T-helper 2 cell treated with Interferon-gamma antibody and Interleukin-4, amounts not matched to agents 5 μg/mL and 100 μg/mL, for 36 hours (primary cell): ENCODE measurements at regions not wholly inside any gene's neighbourhood (a gene's known extent, or its start where the extent isn't known, plus 50 kb on each side); places are given as distances from the start of the nearest gene placed in this dataset.

Experiments
- DNase-seq: peaks from one replicate; pipeline ENCODE4 v3.0.0; 2021; ENCODE audit warnings: low spot score
- H3K27ac Mint-ChIP-seq: one replicate; pipeline ENCODE4 v1.8.0; 2021; ENCODE audit warnings: mild to moderate bottlenecking, mixed read lengths
- H3K27me3 Mint-ChIP-seq: one replicate; pipeline ENCODE4 v1.8.0; 2021; ENCODE audit warnings: low read depth, mixed read lengths
- H3K36me3 Mint-ChIP-seq: one replicate; pipeline ENCODE4 v1.8.0; 2021; ENCODE audit warnings: low read depth, mixed read lengths
- H3K4me1 Mint-ChIP-seq: one replicate; pipeline ENCODE4 v1.8.0; 2021; ENCODE audit warnings: low read depth, mixed read lengths
- H3K4me3 Mint-ChIP-seq: one replicate; pipeline ENCODE4 v1.8.0; 2022; ENCODE audit warnings: mild to moderate bottlenecking, moderate library complexity, mixed read lengths
- H3K9me3 Mint-ChIP-seq: one replicate; pipeline ENCODE4 v1.8.0; 2021; ENCODE audit warnings: mixed read lengths

- no peak for DNase-seq
- Mint-ChIP-seq H3K36me3 (no peaks in the 10 kb centered on the region), H3K27ac (no peak overlapping the region), H3K9me3 (peaks cover 23% of the 10 kb centered on the region), H3K4me1 (no peaks in the 10 kb centered on the region), H3K27me3 (no peaks in the 10 kb centered on the region), H3K4me3 (no peak overlapping the region)
Observed at GRCh38 chr15:36239509-36239908, 339.9 kb upstream of the CDIN1 start.

- H3K27me3 Mint-ChIP-seq: no peaks in the 10 kb centered on the region
- DNase-seq: no peak
- no peak overlapping the region for H3K27ac Mint-ChIP-seq
- no peaks in the 10 kb centered on the region for H3K4me1 Mint-ChIP-seq
- H3K36me3 Mint-ChIP-seq: no peaks in the 10 kb centered on the region
- H3K9me3 Mint-ChIP-seq: peaks cover 2% of the 10 kb centered on the region
- H3K4me3 Mint-ChIP-seq: no peak overlapping the region
Observed at GRCh38 chr15:36251450-36251849, 328.0 kb upstream of the CDIN1 start.

- no peak overlapping the region for H3K4me3 Mint-ChIP-seq
- H3K4me1 Mint-ChIP-seq: no peaks in the 10 kb centered on the region
- no peak for DNase-seq
- no peak overlapping the region for H3K27ac Mint-ChIP-seq
- no peaks in the 10 kb centered on the region for H3K36me3 Mint-ChIP-seq
- H3K9me3 Mint-ChIP-seq: no peaks in the 10 kb centered on the region
- no peaks in the 10 kb centered on the region for H3K27me3 Mint-ChIP-seq
Observed at GRCh38 chr15:36252146-36252711, 327.2 kb upstream of the CDIN1 start.

- no peaks in the 10 kb centered on the region for H3K27me3 Mint-ChIP-seq
- H3K4me3 Mint-ChIP-seq: no peak overlapping the region
- no peak for DNase-seq
- no peaks in the 10 kb centered on the region for H3K36me3 Mint-ChIP-seq
- H3K4me1 Mint-ChIP-seq: no peaks in the 10 kb centered on the region
- no peaks in the 10 kb centered on the region for H3K9me3 Mint-ChIP-seq
- H3K27ac Mint-ChIP-seq: no peak overlapping the region
Observed at GRCh38 chr15:36254426-36254825, 325.0 kb upstream of the CDIN1 start.

GRCh38 chr15:36256404-36256807, 323.0 kb upstream of the CDIN1 start:
- no peaks in the 10 kb centered on the region for H3K4me1 Mint-ChIP-seq
- H3K27me3 Mint-ChIP-seq: no peaks in the 10 kb centered on the region
- no peak overlapping the region for H3K4me3 Mint-ChIP-seq
- no peaks in the 10 kb centered on the region for H3K9me3 Mint-ChIP-seq
- no peak for DNase-seq
- H3K36me3 Mint-ChIP-seq: no peaks in the 10 kb centered on the region
- H3K27ac Mint-ChIP-seq: no peak overlapping the region

GRCh38 chr15:36263666-36264065, 315.8 kb upstream of the CDIN1 start:
- Mint-ChIP-seq H3K27ac (no peak overlapping the region), H3K27me3 (no peaks in the 10 kb centered on the region), H3K4me1 (no peaks in the 10 kb centered on the region), H3K36me3 (no peaks in the 10 kb centered on the region), H3K4me3 (no peak overlapping the region), H3K9me3 (peaks cover 13% of the 10 kb centered on the region)
- DNase-seq: no peak

- no peaks in the 10 kb centered on the region for H3K27me3 Mint-ChIP-seq
- H3K9me3 Mint-ChIP-seq: peaks cover 13% of the 10 kb centered on the region
- H3K36me3 Mint-ChIP-seq: no peaks in the 10 kb centered on the region
- DNase-seq: no peak
- H3K27ac Mint-ChIP-seq: no peak overlapping the region
- no peak overlapping the region for H3K4me3 Mint-ChIP-seq
- H3K4me1 Mint-ChIP-seq: no peaks in the 10 kb centered on the region
Observed at GRCh38 chr15:36265422-36265821, 314.0 kb upstream of the CDIN1 start.

- Mint-ChIP-seq H3K27ac (no peak overlapping the region), H3K4me3 (no peak overlapping the region), H3K27me3 (no peaks in the 10 kb centered on the region), H3K36me3 (no peaks in the 10 kb centered on the region), H3K4me1 (no peaks in the 10 kb centered on the region), H3K9me3 (no peaks in the 10 kb centered on the region)
- DNase-seq: no peak
Observed at GRCh38 chr15:36271048-36271447, 308.4 kb upstream of the CDIN1 start.

GRCh38 chr15:36275656-36276055, 303.8 kb upstream of the CDIN1 start:
- no peak for DNase-seq
- no peaks in the 10 kb centered on the region for H3K27me3 Mint-ChIP-seq
- H3K27ac Mint-ChIP-seq: no peak overlapping the region
- no peaks in the 10 kb centered on the region for H3K4me1 Mint-ChIP-seq
- H3K4me3 Mint-ChIP-seq: no peak overlapping the region
- peaks cover 11% of the 10 kb centered on the region for H3K9me3 Mint-ChIP-seq
- no peaks in the 10 kb centered on the region for H3K36me3 Mint-ChIP-seq

- no peak overlapping the region for H3K4me3 Mint-ChIP-seq
- DNase-seq: no peak
- H3K4me1 Mint-ChIP-seq: no peaks in the 10 kb centered on the region
- no peaks in the 10 kb centered on the region for H3K27me3 Mint-ChIP-seq
- no peak overlapping the region for H3K27ac Mint-ChIP-seq
- peaks cover 19% of the 10 kb centered on the region for H3K9me3 Mint-ChIP-seq
- H3K36me3 Mint-ChIP-seq: no peaks in the 10 kb centered on the region
Observed at GRCh38 chr15:36278219-36278618, 301.2 kb upstream of the CDIN1 start.

GRCh38 chr15:36282821-36283220, 296.6 kb upstream of the CDIN1 start:
- H3K4me1 Mint-ChIP-seq: no peaks in the 10 kb centered on the region

GRCh38 chr15:36284911-36285310, 294.5 kb upstream of the CDIN1 start:
- DNase-seq: no peak
- Mint-ChIP-seq H3K9me3 (peaks cover 25% of the 10 kb centered on the region), H3K4me3 (no peak overlapping the region), H3K4me1 (no peaks in the 10 kb centered on the region), H3K27ac (no peak overlapping the region), H3K36me3 (no peaks in the 10 kb centered on the region), H3K27me3 (no peaks in the 10 kb centered on the region)

More at GRCh38 chr15:36282821-36283220, 296.6 kb upstream of the CDIN1 start:
- DNase-seq: no peak
- Mint-ChIP-seq H3K27ac (no peak overlapping the region), H3K4me3 (no peak overlapping the region), H3K36me3 (no peaks in the 10 kb centered on the region), H3K9me3 (peaks cover 29% of the 10 kb centered on the region), H3K27me3 (no peaks in the 10 kb centered on the region)

- no peaks in the 10 kb centered on the region for H3K4me1 Mint-ChIP-seq
- peaks cover 10% of the 10 kb centered on the region for H3K9me3 Mint-ChIP-seq
- no peaks in the 10 kb centered on the region for H3K27me3 Mint-ChIP-seq
- DNase-seq: no peak
- no peaks in the 10 kb centered on the region for H3K36me3 Mint-ChIP-seq
- H3K4me3 Mint-ChIP-seq: no peak overlapping the region
- H3K27ac Mint-ChIP-seq: no peak overlapping the region
Observed at GRCh38 chr15:36291501-36291900, 287.9 kb upstream of the CDIN1 start.

- H3K36me3 Mint-ChIP-seq: no peaks in the 10 kb centered on the region
- no peak overlapping the region for H3K27ac Mint-ChIP-seq
- H3K4me1 Mint-ChIP-seq: no peaks in the 10 kb centered on the region
- H3K9me3 Mint-ChIP-seq: no peaks in the 10 kb centered on the region
- H3K4me3 Mint-ChIP-seq: no peak overlapping the region
- no peaks in the 10 kb centered on the region for H3K27me3 Mint-ChIP-seq
- no peak for DNase-seq
Observed at GRCh38 chr15:36294359-36294758, 285.1 kb upstream of the CDIN1 start.

GRCh38 chr15:36301947-36302346, 277.5 kb upstream of the CDIN1 start:
- Mint-ChIP-seq H3K4me1 (no peaks in the 10 kb centered on the region), H3K27ac (no peak overlapping the region), H3K27me3 (no peaks in the 10 kb centered on the region), H3K4me3 (no peak overlapping the region), H3K9me3 (no peaks in the 10 kb centered on the region), H3K36me3 (no peaks in the 10 kb centered on the region)
- DNase-seq: no peak
